Osteoblast (primary cell): ENCODE measurements at regions not wholly inside any gene's neighbourhood (a gene's known extent, or its start where the extent isn't known, plus 50 kb on each side); places are given as distances from the start of the nearest gene placed in this dataset.

Source experiments
- DNase-seq: peaks from one replicate; pipeline ENCODE4 v3.0.0; 2011; ENCODE audit warnings: low spot score, mixed read lengths; ENCODE audit not compliant: insufficient read length; ENCODE audit errors: missing footprints
- H2AFZ ChIP-seq: 2 replicates; pipeline ENCODE4 v1.6.0; 2011; ENCODE audit warnings: mild to moderate bottlenecking, low read length
- H3K27ac ChIP-seq: 2 replicates; pipeline ENCODE4 v1.5.1; 2011; ENCODE audit warnings: mild to moderate bottlenecking, low read depth, low read length, moderate library complexity
- H3K27me3 ChIP-seq: 2 replicates; pipeline ENCODE4 v1.6.0; 2012; ENCODE audit warnings: mild to moderate bottlenecking, control low read depth, inconsistent platforms, low read length, moderate library complexity; ENCODE audit not compliant: insufficient read depth
- H3K36me3 ChIP-seq: 2 replicates; pipeline ENCODE4 v1.5.1; 2011; ENCODE audit warnings: mild to moderate bottlenecking, low read length, control low read depth, moderate library complexity; ENCODE audit not compliant: insufficient read depth
- H3K4me1 ChIP-seq: 2 replicates; pipeline ENCODE4 v1.5.1; 2011; ENCODE audit warnings: mild to moderate bottlenecking, low read length, control low read depth, moderate library complexity; ENCODE audit not compliant: insufficient read depth
- H3K4me2 ChIP-seq: 2 replicates; pipeline ENCODE4 v1.6.0; 2011; ENCODE audit warnings: mild to moderate bottlenecking, low read length; ENCODE audit not compliant: insufficient read depth
- H3K4me3 ChIP-seq: fragments of 200-600 bp; sonication (generic); 3 replicates; pipeline ENCODE4 v1.5.1; 2012; ENCODE audit warnings: mild to moderate bottlenecking, low read length, inconsistent platforms; ENCODE audit not compliant: insufficient read depth
- H3K79me2 ChIP-seq: 2 replicates; pipeline ENCODE4 v1.6.0; 2012; ENCODE audit warnings: mild to moderate bottlenecking, low read length, control low read depth, inconsistent platforms; ENCODE audit not compliant: insufficient read depth
- H3K9me3 ChIP-seq: 2 replicates; pipeline ENCODE4 v1.5.1; 2011; ENCODE audit warnings: low read depth, low read length, control low read depth
- H4K20me1 ChIP-seq: 2 replicates; pipeline ENCODE4 v1.6.0; 2012; ENCODE audit warnings: mild to moderate bottlenecking, low read length, control low read depth; ENCODE audit not compliant: insufficient read depth
- CTCF ChIP-seq: IDR thresholded peaks from 2 replicates; pipeline ENCODE4 v1.5.1; 2011; ENCODE audit warnings: mild to moderate bottlenecking, low read depth, low read length, moderate library complexity; ENCODE audit errors: extremely low read depth

GRCh38 chr17:13117616-13118015 lies 99.8 kb upstream of the ELAC2 start:
- no peaks in the 10 kb centered on the region for H3K4me1 ChIP-seq
- no peak overlapping the region for H3K4me3 ChIP-seq
- no peaks in the 10 kb centered on the region for H3K36me3 ChIP-seq
- no peak overlapping the region for H3K27ac ChIP-seq
- H3K79me2 ChIP-seq, result no peaks in the 10 kb centered on the region
- H4K20me1 ChIP-seq, result no peaks in the 10 kb centered on the region
- no peak for TF ChIP-seq CTCF
- H3K4me2 ChIP-seq, result no peak overlapping the region
- H2AFZ ChIP-seq, result no peak overlapping the region
- H3K27me3 ChIP-seq, result peaks cover 5% of the 10 kb centered on the region
- DNase-seq, result no peak
- H3K9me3 ChIP-seq, result no peaks in the 10 kb centered on the region

- no peaks in the 10 kb centered on the region for H3K9me3 ChIP-seq
- TF ChIP-seq CTCF, result peak; percentile 83
- H3K4me2 ChIP-seq, result peak overlapping the region; percentile 82
- H3K79me2 ChIP-seq, result no peaks in the 10 kb centered on the region
- no peaks in the 10 kb centered on the region for H3K36me3 ChIP-seq
- H2AFZ ChIP-seq, result peak overlapping the region; percentile 77
- peak overlapping the region; percentile 52 for H3K4me3 ChIP-seq
- no peaks in the 10 kb centered on the region for H3K4me1 ChIP-seq
- DNase-seq, result peak; percentile 81
- peaks cover 5% of the 10 kb centered on the region for H3K27me3 ChIP-seq
- no peak overlapping the region for H3K27ac ChIP-seq
- no peaks in the 10 kb centered on the region for H4K20me1 ChIP-seq
Measured at GRCh38 chr17:13114601-13115031, 96.8 kb upstream of the ELAC2 start.

- Histone ChIP-seq H3K4me3 (no peak overlapping the region), H3K4me2 (peak overlapping the region; percentile 82), H3K9me3 (no peaks in the 10 kb centered on the region), H2AFZ (no peak overlapping the region), H3K79me2 (no peaks in the 10 kb centered on the region), H3K27ac (no peak overlapping the region), H3K36me3 (no peaks in the 10 kb centered on the region), H3K4me1 (no peaks in the 10 kb centered on the region), H4K20me1 (no peaks in the 10 kb centered on the region), H3K27me3 (peaks cover 5% of the 10 kb centered on the region)
- no peak for DNase-seq
- TF ChIP-seq CTCF, result no peak
Measured at GRCh38 chr17:13113821-13114525, 96.1 kb upstream of the ELAC2 start.

GRCh38 chr17:13107676-13108235 lies 89.9 kb upstream of the ELAC2 start:
- no peaks in the 10 kb centered on the region for H3K9me3 ChIP-seq
- H3K79me2 ChIP-seq, result no peaks in the 10 kb centered on the region
- no peaks in the 10 kb centered on the region for H4K20me1 ChIP-seq
- no peaks in the 10 kb centered on the region for H3K36me3 ChIP-seq
- no peak overlapping the region for H3K27ac ChIP-seq
- H3K4me3 ChIP-seq, result no peak overlapping the region
- peak overlapping the region; percentile 59 for H2AFZ ChIP-seq
- DNase-seq, result peak; percentile 76
- TF ChIP-seq CTCF, result no peak
- no peaks in the 10 kb centered on the region for H3K27me3 ChIP-seq
- H3K4me2 ChIP-seq, result peak overlapping the region; percentile 58
- no peaks in the 10 kb centered on the region for H3K4me1 ChIP-seq
